DMS 273 treated with DMSO at 0.1 percent for 48 hours (cell line): ENCODE measurements at regions not wholly inside any gene's neighbourhood (a gene's known extent, or its start where the extent isn't known, plus 50 kb on each side); places are given as distances from the start of the nearest gene placed in this dataset.
"Not testable (repeated sequence)": the region's sequence is repeated elsewhere in the genome, so short reads cannot be mapped to it uniquely, and the experiment has no call there.

Experiments
- DNase-seq: peaks from one replicate; lab custom pipeline; 2025; lab: John Stamatoyannopoulos, UW

GRCh38 chr4:188956566-188956965, 817.3 kb downstream of the TRIML1 start:
- DNase-seq, result no peak

- DNase-seq, result no peak
Observed at GRCh38 chr4:188958346-188958745, 819.1 kb downstream of the TRIML1 start.

GRCh38 chr4:188959424-188959823, 820.2 kb downstream of the TRIML1 start:
- DNase-seq, result no peak

- no peak for DNase-seq
Observed at GRCh38 chr4:188960411-188961093, 821.3 kb downstream of the TRIML1 start.

- no peak for DNase-seq
Observed at GRCh38 chr4:188971125-188971524, 831.9 kb downstream of the TRIML1 start.

GRCh38 chr4:188975271-188975670, 836.0 kb downstream of the TRIML1 start:
- no peak for DNase-seq

- no peak for DNase-seq
Observed at GRCh38 chr4:188976644-188977115, 837.4 kb downstream of the TRIML1 start.

GRCh38 chr4:188977232-188977631, 838.0 kb downstream of the TRIML1 start:
- DNase-seq, result not testable (repeated sequence)

GRCh38 chr4:188984518-188984917, 845.3 kb downstream of the TRIML1 start:
- no peak for DNase-seq

- DNase-seq, result no peak
Observed at GRCh38 chr4:188986271-188986689, 847.0 kb downstream of the TRIML1 start.

- no peak for DNase-seq
Observed at GRCh38 chr4:188987011-188987410, 847.8 kb downstream of the TRIML1 start.

GRCh38 chr4:188988131-188988530, 848.9 kb downstream of the TRIML1 start:
- no peak for DNase-seq

- no peak for DNase-seq
Observed at GRCh38 chr4:188989371-188989770, 850.1 kb downstream of the TRIML1 start.

- no peak for DNase-seq
Observed at GRCh38 chr4:188992706-188993105, 853.5 kb downstream of the TRIML1 start.

GRCh38 chr4:188993871-188994270, 854.6 kb downstream of the TRIML1 start:
- DNase-seq, result no peak

GRCh38 chr4:189001283-189001970, 862.2 kb downstream of the TRIML1 start:
- DNase-seq, result no peak

- no peak for DNase-seq
Observed at GRCh38 chr4:189001971-189002450, 862.8 kb downstream of the TRIML1 start.

- no peak for DNase-seq
Observed at GRCh38 chr4:189002475-189002874, 863.2 kb downstream of the TRIML1 start.

- not testable (repeated sequence) for DNase-seq
Observed at GRCh38 chr4:189010452-189011217, 871.4 kb downstream of the TRIML1 start.

GRCh38 chr4:189021831-189022230, 882.6 kb downstream of the TRIML1 start:
- DNase-seq, result no peak

GRCh38 chr4:189022440-189023035, 883.3 kb downstream of the TRIML1 start:
- DNase-seq, result no peak

GRCh38 chr4:189029976-189030504, 890.8 kb downstream of the TRIML1 start:
- no peak for DNase-seq
